Osteoblast (primary cell): ENCODE measurements at regions not wholly inside any gene's neighbourhood (a gene's known extent, or its start where the extent isn't known, plus 50 kb on each side); places are given as distances from the start of the nearest gene placed in this dataset.

Experiments
- DNase-seq: peaks from one replicate; pipeline ENCODE4 v3.0.0; 2011; ENCODE audit warnings: low spot score, mixed read lengths; ENCODE audit not compliant: insufficient read length; ENCODE audit errors: missing footprints
- H2AFZ ChIP-seq: 2 replicates; pipeline ENCODE4 v1.6.0; 2011; ENCODE audit warnings: mild to moderate bottlenecking, low read length
- H3K27ac ChIP-seq: 2 replicates; pipeline ENCODE4 v1.5.1; 2011; ENCODE audit warnings: mild to moderate bottlenecking, low read depth, low read length, moderate library complexity
- H3K27me3 ChIP-seq: 2 replicates; pipeline ENCODE4 v1.6.0; 2012; ENCODE audit warnings: mild to moderate bottlenecking, control low read depth, inconsistent platforms, low read length, moderate library complexity; ENCODE audit not compliant: insufficient read depth
- H3K36me3 ChIP-seq: 2 replicates; pipeline ENCODE4 v1.5.1; 2011; ENCODE audit warnings: mild to moderate bottlenecking, low read length, control low read depth, moderate library complexity; ENCODE audit not compliant: insufficient read depth
- H3K4me1 ChIP-seq: 2 replicates; pipeline ENCODE4 v1.5.1; 2011; ENCODE audit warnings: mild to moderate bottlenecking, low read length, control low read depth, moderate library complexity; ENCODE audit not compliant: insufficient read depth
- H3K4me2 ChIP-seq: 2 replicates; pipeline ENCODE4 v1.6.0; 2011; ENCODE audit warnings: mild to moderate bottlenecking, low read length; ENCODE audit not compliant: insufficient read depth
- H3K4me3 ChIP-seq: fragments of 200-600 bp; sonication (generic); 3 replicates; pipeline ENCODE4 v1.5.1; 2012; ENCODE audit warnings: mild to moderate bottlenecking, low read length, inconsistent platforms; ENCODE audit not compliant: insufficient read depth
- H3K79me2 ChIP-seq: 2 replicates; pipeline ENCODE4 v1.6.0; 2012; ENCODE audit warnings: mild to moderate bottlenecking, low read length, control low read depth, inconsistent platforms; ENCODE audit not compliant: insufficient read depth
- H3K9me3 ChIP-seq: 2 replicates; pipeline ENCODE4 v1.5.1; 2011; ENCODE audit warnings: low read depth, low read length, control low read depth
- H4K20me1 ChIP-seq: 2 replicates; pipeline ENCODE4 v1.6.0; 2012; ENCODE audit warnings: mild to moderate bottlenecking, low read length, control low read depth; ENCODE audit not compliant: insufficient read depth
- TF ChIP-seq, protein P1 (sequence below): IDR thresholded peaks from 2 replicates; pipeline ENCODE4 v1.5.1; 2011; ENCODE audit warnings: mild to moderate bottlenecking, low read depth, low read length, moderate library complexity; ENCODE audit errors: extremely low read depth

DNA sequence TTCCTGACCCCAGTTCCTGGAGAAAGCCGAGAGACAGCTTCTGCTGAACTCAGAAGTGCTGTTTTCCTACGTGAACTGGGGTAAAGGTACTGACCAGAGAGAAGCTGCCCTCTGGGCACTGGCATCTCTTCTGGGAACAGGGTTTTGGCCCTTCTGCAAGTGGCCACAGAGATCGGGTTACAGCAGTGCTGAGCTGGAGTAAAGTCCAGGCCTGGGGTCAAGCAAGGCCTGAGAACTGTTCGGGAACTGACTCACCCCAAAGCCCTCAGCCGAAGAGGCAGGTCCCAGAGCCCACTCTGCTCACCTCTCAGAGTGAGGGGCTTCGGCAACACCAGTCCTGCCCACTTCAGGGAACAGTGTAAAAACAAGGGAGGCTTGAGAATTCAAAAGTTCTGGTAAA lies 177.2 kb upstream of the RUNX1 start:
- Histone ChIP-seq H2AFZ (peak overlapping the region; percentile 69), H3K4me3 (no peak overlapping the region), H3K4me2 (peak overlapping the region; percentile 39)

DNA sequence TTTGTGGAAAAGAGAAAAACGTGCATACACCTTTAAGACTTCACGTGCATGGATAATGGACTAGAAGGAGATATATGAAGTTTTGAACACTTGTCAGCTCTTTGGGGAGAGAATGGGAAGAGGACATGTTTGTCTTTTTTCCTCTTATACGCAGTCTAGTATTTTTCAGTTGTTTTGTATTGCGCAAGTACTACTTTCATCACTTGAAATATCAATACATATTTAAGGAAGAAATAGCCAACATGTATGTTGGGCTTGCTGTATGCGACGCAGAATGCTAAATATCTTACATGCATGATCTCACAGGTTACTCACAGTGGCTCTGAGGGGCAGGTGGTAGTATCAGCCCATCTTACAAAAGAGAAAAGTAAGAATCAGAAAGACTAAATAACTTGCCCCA lies 176.5 kb upstream of the RUNX1 start:
- no peak overlapping the region for H2AFZ ChIP-seq
- no peaks in the 10 kb centered on the region for H4K20me1 ChIP-seq
- peak overlapping the region; percentile 11 for H3K27ac ChIP-seq
- H3K36me3 ChIP-seq, result no peaks in the 10 kb centered on the region
- peaks cover 21% of the 10 kb centered on the region for H3K4me1 ChIP-seq
- no peaks in the 10 kb centered on the region for H3K79me2 ChIP-seq
- TF ChIP-seq, protein P1, sequence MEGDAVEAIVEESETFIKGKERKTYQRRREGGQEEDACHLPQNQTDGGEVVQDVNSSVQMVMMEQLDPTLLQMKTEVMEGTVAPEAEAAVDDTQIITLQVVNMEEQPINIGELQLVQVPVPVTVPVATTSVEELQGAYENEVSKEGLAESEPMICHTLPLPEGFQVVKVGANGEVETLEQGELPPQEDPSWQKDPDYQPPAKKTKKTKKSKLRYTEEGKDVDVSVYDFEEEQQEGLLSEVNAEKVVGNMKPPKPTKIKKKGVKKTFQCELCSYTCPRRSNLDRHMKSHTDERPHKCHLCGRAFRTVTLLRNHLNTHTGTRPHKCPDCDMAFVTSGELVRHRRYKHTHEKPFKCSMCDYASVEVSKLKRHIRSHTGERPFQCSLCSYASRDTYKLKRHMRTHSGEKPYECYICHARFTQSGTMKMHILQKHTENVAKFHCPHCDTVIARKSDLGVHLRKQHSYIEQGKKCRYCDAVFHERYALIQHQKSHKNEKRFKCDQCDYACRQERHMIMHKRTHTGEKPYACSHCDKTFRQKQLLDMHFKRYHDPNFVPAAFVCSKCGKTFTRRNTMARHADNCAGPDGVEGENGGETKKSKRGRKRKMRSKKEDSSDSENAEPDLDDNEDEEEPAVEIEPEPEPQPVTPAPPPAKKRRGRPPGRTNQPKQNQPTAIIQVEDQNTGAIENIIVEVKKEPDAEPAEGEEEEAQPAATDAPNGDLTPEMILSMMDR, result no peak
- H3K27me3 ChIP-seq, result no peaks in the 10 kb centered on the region
- no peaks in the 10 kb centered on the region for H3K9me3 ChIP-seq
- H3K4me3 ChIP-seq, result no peak overlapping the region
- peak overlapping the region; percentile 39 for H3K4me2 ChIP-seq
- no peak for DNase-seq

More for the DNA sequence above, 177.2 kb upstream of the RUNX1 start:
- TF ChIP-seq, protein P1, result no peak
- Histone ChIP-seq H3K4me1 (peaks cover 21% of the 10 kb centered on the region), H4K20me1 (no peaks in the 10 kb centered on the region), H3K36me3 (no peaks in the 10 kb centered on the region), H3K27ac (peak overlapping the region; percentile 11), H3K79me2 (no peaks in the 10 kb centered on the region), H3K9me3 (no peaks in the 10 kb centered on the region), H3K27me3 (no peaks in the 10 kb centered on the region)
- DNase-seq, result peak; percentile 80

DNA sequence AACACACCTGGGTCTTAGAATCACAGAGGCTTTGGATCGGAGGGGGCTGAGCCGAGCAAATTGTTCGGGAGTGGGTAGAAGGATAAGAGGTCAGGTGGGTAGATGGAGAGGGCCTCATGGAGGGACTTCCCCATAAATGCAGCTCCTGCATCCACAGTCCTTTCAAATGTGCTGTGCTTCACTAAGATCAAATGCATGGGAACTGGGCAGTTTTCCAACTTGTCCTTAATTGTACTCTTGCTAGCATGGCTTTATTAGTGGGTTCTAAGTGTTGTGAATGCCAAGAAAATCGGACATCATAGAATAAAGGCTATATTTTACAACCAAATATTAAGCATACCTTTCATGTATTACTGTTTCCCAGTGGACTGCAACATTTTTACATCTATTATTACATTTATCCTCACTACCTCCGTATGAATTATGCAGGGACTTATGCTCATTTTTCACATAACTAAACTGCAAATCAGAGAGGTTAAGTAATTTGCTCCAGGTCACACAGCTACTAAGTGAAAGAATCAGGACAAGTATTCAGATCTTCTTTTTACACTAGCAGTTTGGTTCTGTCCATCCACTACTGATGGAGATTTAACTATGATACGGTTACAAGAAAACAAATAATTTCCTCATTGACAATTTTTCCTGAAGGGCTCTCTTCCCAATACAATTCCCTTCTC lies 174.5 kb upstream of the RUNX1 start:
- Histone ChIP-seq H3K4me3 (no peak overlapping the region), H3K27me3 (no peaks in the 10 kb centered on the region), H3K4me2 (no peak overlapping the region), H2AFZ (no peak overlapping the region), H3K79me2 (no peaks in the 10 kb centered on the region), H3K36me3 (no peaks in the 10 kb centered on the region), H3K27ac (no peak overlapping the region), H3K9me3 (no peaks in the 10 kb centered on the region), H4K20me1 (no peaks in the 10 kb centered on the region), H3K4me1 (peaks cover 27% of the 10 kb centered on the region)
- TF ChIP-seq, protein P1, result no peak
- DNase-seq, result no peak

DNA sequence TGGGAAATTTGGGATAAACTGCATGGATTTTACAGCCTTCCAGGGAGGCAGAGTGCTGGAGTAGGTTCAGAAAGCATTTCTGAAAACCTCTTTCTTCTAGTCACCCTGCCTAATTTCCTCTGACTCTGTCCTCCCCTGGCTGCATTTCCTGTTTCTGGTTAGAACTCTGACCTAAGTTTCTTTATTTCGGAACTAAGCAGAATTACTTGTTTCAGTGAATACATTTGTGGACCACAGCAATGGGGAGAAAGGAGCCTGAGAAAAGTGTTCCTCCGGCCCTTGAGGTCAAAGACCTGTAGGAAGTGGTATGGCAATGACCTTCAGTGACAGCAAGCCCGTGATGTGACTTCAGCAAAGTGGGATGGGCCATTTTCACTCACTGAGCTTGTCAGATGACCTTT lies 173.4 kb upstream of the RUNX1 start:
- H4K20me1 ChIP-seq, result no peaks in the 10 kb centered on the region
- peaks cover 34% of the 10 kb centered on the region for H3K4me1 ChIP-seq
- no peak for DNase-seq
- TF ChIP-seq, protein P1, result no peak
- H3K9me3 ChIP-seq, result no peaks in the 10 kb centered on the region
- no peak overlapping the region for H3K4me2 ChIP-seq
- no peaks in the 10 kb centered on the region for H3K27me3 ChIP-seq
- no peak overlapping the region for H3K27ac ChIP-seq
- no peak overlapping the region for H2AFZ ChIP-seq
- H3K4me3 ChIP-seq, result no peak overlapping the region
- no peaks in the 10 kb centered on the region for H3K36me3 ChIP-seq
- no peaks in the 10 kb centered on the region for H3K79me2 ChIP-seq
